NCI-H446 treated with DMSO at 0.1 percent for 48 hours (cell line): ENCODE measurements at regions not wholly inside any gene's neighbourhood (a gene's known extent, or its start where the extent isn't known, plus 50 kb on each side); places are given as distances from the start of the nearest gene placed in this dataset.
"Not testable (repeated sequence)": the region's sequence is repeated elsewhere in the genome, so short reads cannot be mapped to it uniquely, and the experiment has no call there.

ENCODE experiments used
- DNase-seq: peaks from one replicate; lab custom pipeline; 2025; lab: John Stamatoyannopoulos, UW

- DNase-seq, result no peak
These were observed 425.3 kb upstream of the MDFIC2 start for GRCh38 chr3:70737666-70738290.

GRCh38 chr3:70736009-70736408, 423.6 kb upstream of the MDFIC2 start:
- no peak for DNase-seq

GRCh38 chr3:70734756-70735155, 422.3 kb upstream of the MDFIC2 start:
- no peak for DNase-seq

- DNase-seq, result no peak
These were observed 418.6 kb upstream of the MDFIC2 start for GRCh38 chr3:70731046-70731445.

- DNase-seq, result no peak
These were observed 417.4 kb upstream of the MDFIC2 start for GRCh38 chr3:70729845-70730244.

GRCh38 chr3:70728311-70728710, 415.9 kb upstream of the MDFIC2 start:
- no peak for DNase-seq

- DNase-seq, result no peak
These were observed 414.5 kb upstream of the MDFIC2 start for GRCh38 chr3:70726961-70727360.

GRCh38 chr3:70726096-70726938, 413.9 kb upstream of the MDFIC2 start:
- DNase-seq, result no peak

- no peak for DNase-seq
These were observed 409.6 kb upstream of the MDFIC2 start for GRCh38 chr3:70722018-70722417.

GRCh38 chr3:70716832-70717231, 404.4 kb upstream of the MDFIC2 start:
- no peak for DNase-seq

GRCh38 chr3:70712449-70713082, 400.1 kb upstream of the MDFIC2 start:
- no peak for DNase-seq

GRCh38 chr3:70703305-70704102, 391.1 kb upstream of the MDFIC2 start:
- no peak for DNase-seq

GRCh38 chr3:70702132-70702531, 389.7 kb upstream of the MDFIC2 start:
- DNase-seq, result no peak

GRCh38 chr3:70684701-70685100, 372.3 kb upstream of the MDFIC2 start:
- no peak for DNase-seq

GRCh38 chr3:70675810-70676209, 363.4 kb upstream of the MDFIC2 start:
- not testable (repeated sequence) for DNase-seq

- DNase-seq, result no peak
These were observed 346.3 kb upstream of the MDFIC2 start for GRCh38 chr3:70658513-70659310.

GRCh38 chr3:70657454-70657853, 345.0 kb upstream of the MDFIC2 start:
- no peak for DNase-seq

GRCh38 chr3:70647823-70648222, 335.4 kb upstream of the MDFIC2 start:
- DNase-seq, result no peak

- no peak for DNase-seq
These were observed 334.7 kb upstream of the MDFIC2 start for GRCh38 chr3:70647094-70647493.

GRCh38 chr3:70646635-70647034, 334.2 kb upstream of the MDFIC2 start:
- no peak for DNase-seq

- DNase-seq, result peak; percentile 67
These were observed 328.0 kb upstream of the MDFIC2 start for GRCh38 chr3:70640481-70640880.
